ENCODE measurements at regions not wholly inside any gene's neighbourhood (a gene's known extent, or its start where the extent isn't known, plus 50 kb on each side); places are given as distances from the start of the nearest gene placed in this dataset.

DNA sequence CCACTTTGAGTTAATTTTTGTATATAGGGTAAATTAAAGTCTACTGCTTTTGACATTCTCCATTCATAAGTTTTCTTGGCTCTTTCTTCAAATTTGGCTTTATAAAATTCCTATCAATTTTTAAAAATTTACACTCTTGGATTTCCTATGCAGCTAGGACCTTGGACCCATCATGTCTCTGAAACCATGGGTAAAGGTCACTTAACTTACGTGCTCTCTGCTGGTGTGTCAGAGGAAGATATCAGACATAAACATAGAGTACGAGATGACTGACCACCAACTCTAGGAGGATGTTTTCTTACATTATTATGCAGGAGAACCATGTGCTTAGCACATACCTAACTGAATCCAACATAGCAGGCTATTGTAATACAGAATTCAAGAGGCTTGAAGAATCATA, 62.5 kb upstream of the C1GALT1C1 start:
- Histone ChIP-seq H3K9ac (ENCODE audit: low read depth, low read length) (no peak overlapping the region), H3K4me3 (ENCODE audit: low read length) (no peak overlapping the region), H3K27me3 (ENCODE audit: insufficient read depth, low read length) (no peaks in the 10 kb centered on the region), H3K9me3 (ENCODE audit: insufficient read depth, low read depth, low read length) (no peaks in the 10 kb centered on the region), H3K4me1 (ENCODE audit: insufficient read depth, low read length) (no peaks in the 10 kb centered on the region), H3K36me3 (ENCODE audit: insufficient read depth, low read length) (no peaks in the 10 kb centered on the region), H3K27ac (ENCODE audit: low read depth, low read length) (no peak overlapping the region)
- 70% methylated on average over 2 of the region's 2 CpGs for WGBS

DNA sequence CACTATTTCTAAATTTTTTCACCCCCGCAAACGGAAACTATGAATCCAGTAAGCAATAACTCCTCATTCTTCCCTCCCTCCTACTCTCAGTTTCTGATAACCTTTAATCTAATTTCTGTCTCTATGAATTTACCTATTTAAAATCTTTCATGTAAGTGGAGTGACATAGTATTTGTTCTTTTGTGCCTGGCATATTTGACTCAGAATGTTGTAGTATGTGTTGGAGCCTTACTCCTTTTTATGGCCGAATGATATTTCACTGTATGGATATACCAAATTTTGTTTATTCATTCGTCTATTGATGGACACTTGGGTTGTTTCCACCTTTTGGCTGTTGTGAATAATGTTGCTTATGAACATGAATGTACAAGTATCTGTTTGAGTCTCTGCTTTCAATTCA, 61.1 kb upstream of the C1GALT1C1 start:
- no peak overlapping the region for H3K4me3 ChIP-seq (ENCODE audit: low read length)
- no peaks in the 10 kb centered on the region for H3K9me3 ChIP-seq (ENCODE audit: insufficient read depth, low read depth, low read length)
- no peaks in the 10 kb centered on the region for H3K27me3 ChIP-seq (ENCODE audit: insufficient read depth, low read length)
- WGBS = 92% methylated on average over 4 of the region's 4 CpGs
- no peak overlapping the region for H3K27ac ChIP-seq (ENCODE audit: low read depth, low read length)
- H3K4me1 ChIP-seq (ENCODE audit: insufficient read depth, low read length) = no peaks in the 10 kb centered on the region
- H3K36me3 ChIP-seq (ENCODE audit: insufficient read depth, low read length) = no peaks in the 10 kb centered on the region
- H3K9ac ChIP-seq (ENCODE audit: low read depth, low read length) = no peak overlapping the region

DNA sequence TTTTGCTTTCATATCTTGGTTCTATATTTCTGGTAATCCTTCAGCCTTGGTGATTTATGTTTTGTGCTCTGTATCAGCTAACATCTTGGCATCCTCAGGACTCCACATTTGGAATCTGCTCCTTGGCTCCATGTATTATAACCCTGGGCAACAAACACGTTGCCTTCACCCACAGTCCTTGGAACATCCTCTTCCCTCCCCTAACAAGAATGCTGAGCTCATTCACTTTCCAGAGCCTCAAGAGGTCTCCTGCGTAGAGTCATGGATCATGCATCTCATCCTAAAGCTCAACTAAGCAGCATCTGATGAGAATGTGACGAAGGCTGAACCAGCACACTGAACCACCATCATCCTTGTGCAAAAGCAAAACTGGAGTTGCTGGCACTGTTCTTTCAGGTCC, 60.5 kb upstream of the C1GALT1C1 start:
- WGBS = 87% methylated on average over 3 of the region's 3 CpGs
- Histone ChIP-seq H3K4me1 (ENCODE audit: insufficient read depth, low read length) (no peaks in the 10 kb centered on the region), H3K27ac (ENCODE audit: low read depth, low read length) (no peak overlapping the region), H3K4me3 (ENCODE audit: low read length) (no peak overlapping the region), H3K27me3 (ENCODE audit: insufficient read depth, low read length) (no peaks in the 10 kb centered on the region), H3K9ac (ENCODE audit: low read depth, low read length) (no peak overlapping the region), H3K9me3 (ENCODE audit: insufficient read depth, low read depth, low read length) (no peaks in the 10 kb centered on the region), H3K36me3 (ENCODE audit: insufficient read depth, low read length) (no peaks in the 10 kb centered on the region)

DNA sequence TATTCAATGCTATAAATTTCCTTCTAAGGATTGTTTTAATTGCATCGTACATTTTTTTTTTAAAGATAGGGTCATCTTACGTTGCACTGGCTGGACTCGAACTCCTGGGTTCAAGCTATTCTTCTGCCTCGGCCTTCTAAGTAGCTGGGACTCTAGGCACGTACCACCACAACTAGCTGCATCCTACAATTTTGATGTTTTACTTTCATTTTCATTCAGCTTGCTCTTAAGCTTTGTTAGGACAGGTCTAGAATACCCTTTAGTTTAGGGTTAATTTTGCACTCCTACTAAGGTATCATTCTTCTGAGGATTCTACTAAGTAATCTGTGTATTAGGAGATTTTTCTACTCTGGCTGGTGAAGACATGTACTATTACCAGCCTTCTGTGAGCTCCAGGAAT, 50.2 kb upstream of the C1GALT1C1 start:
- no peaks in the 10 kb centered on the region for H3K27me3 ChIP-seq (ENCODE audit: insufficient read depth, low read length)
- no peak overlapping the region for H3K27ac ChIP-seq (ENCODE audit: low read depth, low read length)
- no peaks in the 10 kb centered on the region for H3K36me3 ChIP-seq (ENCODE audit: insufficient read depth, low read length)
- no peak overlapping the region for H3K4me3 ChIP-seq (ENCODE audit: low read length)
- H3K9ac ChIP-seq (ENCODE audit: low read depth, low read length) = no peak overlapping the region
- WGBS = 97% methylated on average over 5 of the region's 5 CpGs
- no peaks in the 10 kb centered on the region for H3K9me3 ChIP-seq (ENCODE audit: insufficient read depth, low read depth, low read length)
- no peaks in the 10 kb centered on the region for H3K4me1 ChIP-seq (ENCODE audit: insufficient read depth, low read length)
